ENCODE measurements at regions not wholly inside any gene's neighbourhood (a gene's known extent, or its start where the extent isn't known, plus 50 kb on each side); places are given as distances from the start of the nearest gene placed in this dataset.

DNA sequence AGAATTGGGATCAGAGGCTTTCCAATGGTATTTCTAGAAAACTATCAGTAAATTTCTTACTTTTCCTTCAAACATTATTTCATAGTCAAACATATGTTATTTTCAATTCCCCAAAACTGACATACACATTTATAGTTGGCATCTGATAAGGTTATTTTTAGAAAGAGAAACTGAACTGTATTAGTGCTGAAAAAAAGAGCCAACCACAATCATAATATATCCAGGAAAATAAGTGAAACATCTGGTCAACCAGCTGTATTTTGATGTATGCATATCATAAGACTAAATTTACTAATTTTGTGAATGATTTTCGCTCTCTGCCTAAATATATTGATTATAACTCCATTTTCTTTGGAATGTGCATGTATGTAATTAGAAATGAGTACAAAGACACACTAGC lies 554.2 kb downstream of the FLRT2 start:
- H3K4me3 ChIP-seq = no peak overlapping the region
- H3K27me3 ChIP-seq = no peaks in the 10 kb centered on the region
- H3K9me3 ChIP-seq (ENCODE audit: low read depth) = no peaks in the 10 kb centered on the region
- TF ChIP-seq EZH2 (IDR thresholded peaks at IDR 0.05; ENCODE audit: borderline replicate concordance) (no peak), EZH2phosphoT487 (IDR thresholded peaks at IDR 0.05; ENCODE audit: low read depth, severe bottlenecking, unreplicated experiment) (no peak), CTCF (IDR thresholded peaks at IDR 0.05; ENCODE audit: poor library complexity) (no peak)
- WGBS (ENCODE audit: low lambda C conversion rate, missing lambda C conversion rate) = 89% methylated on average over 1 of the region's 1 CpG
- H3K79me2 ChIP-seq = no peaks in the 10 kb centered on the region
- H4K20me1 ChIP-seq (ENCODE audit: insufficient read depth, poor library complexity, severe bottlenecking) = no peaks in the 10 kb centered on the region
- no peak overlapping the region for H3K27ac ChIP-seq
- H3K4me2 ChIP-seq = no peak overlapping the region
- no peak overlapping the region for H2AFZ ChIP-seq
- no peaks in the 10 kb centered on the region for H3K9me2 ChIP-seq (replicated peaks; ENCODE audit: insufficient read depth)
- DNase-seq (ENCODE audit: low spot score) = no peak
- H3K36me3 ChIP-seq (replicated peaks; ENCODE audit: insufficient read depth, low read depth) = no peaks in the 10 kb centered on the region
- no peaks in the 10 kb centered on the region for H3K4me1 ChIP-seq (ENCODE audit: insufficient read depth)

GRCh38 chr14:86083616-86084015 lies 553.7 kb downstream of the FLRT2 start:
- H3K27me3 ChIP-seq = no peaks in the 10 kb centered on the region
- no peaks in the 10 kb centered on the region for H3K36me3 ChIP-seq (replicated peaks; ENCODE audit: insufficient read depth, low read depth)
- no peaks in the 10 kb centered on the region for H3K9me3 ChIP-seq (ENCODE audit: low read depth)
- no peak for DNase-seq (ENCODE audit: low spot score)
- no peak overlapping the region for H2AFZ ChIP-seq
- H3K4me2 ChIP-seq = no peak overlapping the region
- H3K4me1 ChIP-seq (ENCODE audit: insufficient read depth) = no peaks in the 10 kb centered on the region
- no peak overlapping the region for H3K27ac ChIP-seq
- no peak overlapping the region for H3K4me3 ChIP-seq
- H3K9me2 ChIP-seq (replicated peaks; ENCODE audit: insufficient read depth) = no peaks in the 10 kb centered on the region
- H3K79me2 ChIP-seq = no peaks in the 10 kb centered on the region
- TF ChIP-seq EZH2phosphoT487 (IDR thresholded peaks at IDR 0.05; ENCODE audit: low read depth, severe bottlenecking, unreplicated experiment) = no peak
- no peak for TF ChIP-seq CTCF (IDR thresholded peaks at IDR 0.05; ENCODE audit: poor library complexity)
- no peak for TF ChIP-seq EZH2 (IDR thresholded peaks at IDR 0.05; ENCODE audit: borderline replicate concordance)
- no peaks in the 10 kb centered on the region for H4K20me1 ChIP-seq (ENCODE audit: insufficient read depth, poor library complexity, severe bottlenecking)

DNA sequence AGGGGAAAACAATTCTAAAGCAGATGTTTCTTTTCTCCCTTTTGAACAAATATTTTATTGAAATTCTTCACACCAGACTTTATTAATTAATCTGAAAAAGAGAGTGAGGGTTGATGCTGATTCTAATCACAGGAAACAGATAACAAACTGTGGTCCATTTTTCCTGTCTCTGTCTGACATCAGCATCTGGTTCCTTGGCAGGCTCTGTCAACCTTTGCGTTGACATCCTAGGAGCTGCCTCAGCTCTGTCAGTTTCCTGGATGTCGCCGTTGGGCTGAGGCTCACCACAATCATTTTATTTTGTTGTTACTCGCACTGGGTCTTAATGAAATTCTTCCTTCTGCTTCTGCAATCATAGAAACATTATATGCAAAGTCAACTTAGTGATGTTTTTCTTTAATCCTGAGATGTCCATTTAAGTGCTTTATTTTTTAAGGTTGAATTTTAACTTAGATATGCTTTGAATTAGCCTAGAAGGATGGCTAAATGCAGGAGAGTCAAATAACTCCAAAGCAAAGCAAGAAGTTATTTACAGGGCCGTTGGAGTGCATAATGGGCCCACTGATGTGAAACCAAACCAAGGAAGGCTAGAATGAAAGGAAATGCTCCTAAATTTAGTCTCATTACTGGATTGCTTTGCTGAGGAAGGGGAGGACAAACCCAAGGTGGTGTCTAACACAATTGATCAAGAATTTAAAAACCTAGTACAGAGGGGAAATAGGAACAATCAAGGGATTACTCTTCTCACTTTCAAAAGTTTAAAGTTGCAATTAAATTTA lies 542.4 kb downstream of the FLRT2 start:
- no peaks in the 10 kb centered on the region for H3K9me2 ChIP-seq (replicated peaks; ENCODE audit: insufficient read depth)
- no peak overlapping the region for H2AFZ ChIP-seq
- no peaks in the 10 kb centered on the region for H3K36me3 ChIP-seq (replicated peaks; ENCODE audit: insufficient read depth, low read depth)
- H3K4me3 ChIP-seq = no peak overlapping the region
- H3K27ac ChIP-seq = no peak overlapping the region
- H3K4me2 ChIP-seq = no peak overlapping the region
- H3K27me3 ChIP-seq = no peaks in the 10 kb centered on the region
- no peaks in the 10 kb centered on the region for H3K79me2 ChIP-seq
- WGBS (ENCODE audit: low lambda C conversion rate, missing lambda C conversion rate) = 55% methylated on average over 5 of the region's 5 CpGs
- no peak for DNase-seq (ENCODE audit: low spot score)
- TF ChIP-seq EZH2phosphoT487 (IDR thresholded peaks at IDR 0.05; ENCODE audit: low read depth, severe bottlenecking, unreplicated experiment) (no peak), CTCF (IDR thresholded peaks at IDR 0.05; ENCODE audit: poor library complexity) (no peak), EZH2 (IDR thresholded peaks at IDR 0.05; ENCODE audit: borderline replicate concordance) (no peak)
- H4K20me1 ChIP-seq (ENCODE audit: insufficient read depth, poor library complexity, severe bottlenecking) = no peaks in the 10 kb centered on the region
- no peaks in the 10 kb centered on the region for H3K9me3 ChIP-seq (ENCODE audit: low read depth)
- no peaks in the 10 kb centered on the region for H3K4me1 ChIP-seq (ENCODE audit: insufficient read depth)

Data from hepatocyte (in vitro differentiated cells).